WTC11 (cell line): ENCODE measurements at regions not wholly inside any gene's neighbourhood (a gene's known extent, or its start where the extent isn't known, plus 50 kb on each side); places are given as distances from the start of the nearest gene placed in this dataset.

ENCODE experiments used
- ATAC-seq: fragments of 200-7000 bp; cut with Tn5 transposase; 2 replicates; pipeline ENCODE4 v1.10.0; 2021; ENCODE audit warnings: mild to moderate bottlenecking, moderate library complexity
- CTCF ChIA-PET: fragments of 300-600 bp; sonication (Branson Sonifier 250); formaldehyde crosslinking; loops from one replicate; lab custom pipeline; 2021; ENCODE audit warnings: antibody characterized with exemption; lab: Charles Lee
- POLR2A ChIA-PET: fragments of 350-600 bp; sonication (Branson Sonifier 250); formaldehyde crosslinking; loops from one replicate; lab custom pipeline; 2021; ENCODE audit warnings: antibody characterized with exemption; lab: Charles Lee
- DNase-seq: peaks from one replicate; pipeline ENCODE4 v3.0.0; 2021; ENCODE audit warnings: low spot score
- H3K27ac Mint-ChIP-seq: 2 replicates; pipeline ENCODE4 v1.8.0; 2021; ENCODE audit warnings: mixed read lengths
- H3K27me3 Mint-ChIP-seq: 2 replicates; pipeline ENCODE4 v1.8.0; 2021; ENCODE audit warnings: low read depth, mild to moderate bottlenecking, moderate library complexity, mixed read lengths
- H3K36me3 Mint-ChIP-seq: 2 replicates; pipeline ENCODE4 v1.8.0; 2021; ENCODE audit warnings: mixed read lengths
- H3K4me1 Mint-ChIP-seq: 2 replicates; pipeline ENCODE4 v1.8.0; 2022; ENCODE audit warnings: mixed read lengths
- H3K4me3 Mint-ChIP-seq: 2 replicates; pipeline ENCODE4 v1.8.0; 2021; ENCODE audit warnings: mild to moderate bottlenecking, moderate library complexity, mixed read lengths
- H3K9me3 Mint-ChIP-seq: 2 replicates; pipeline ENCODE4 v1.8.0; 2021; ENCODE audit warnings: mixed read lengths
- AR ChIP-seq: fragments of 250-450 bp; sonication (Bioruptor Pico); IDR thresholded peaks from 2 replicates; pipeline ENCODE4 v1.9.0; 2021; ENCODE audit warnings: mild to moderate bottlenecking
- IRF2 ChIP-seq: sonication (generic); formaldehyde crosslinking; IDR thresholded peaks from 2 replicates; pipeline ENCODE4 v1.8.0; 2022; ENCODE audit warnings: low read depth, missing genetic modification reagents, borderline replicate concordance
- MAX ChIP-seq: sonication (generic); formaldehyde crosslinking; IDR thresholded peaks from 2 replicates; pipeline ENCODE4 v1.8.0; 2022; ENCODE audit warnings: mild to moderate bottlenecking, missing genetic modification reagents
- MYBL2 ChIP-seq: sonication (generic); formaldehyde crosslinking; IDR thresholded peaks from 2 replicates; pipeline ENCODE4 v1.8.1; 2023; ENCODE audit warnings: mild to moderate bottlenecking, moderate library complexity, missing genetic modification reagents
- NFYB ChIP-seq: sonication (generic); formaldehyde crosslinking; conservative IDR thresholded peaks from 2 replicates; pipeline ENCODE4 v1.8.0; 2022; ENCODE audit warnings: low read depth, missing genetic modification reagents
- NR1H2 ChIP-seq: sonication (generic); formaldehyde crosslinking; IDR thresholded peaks from 2 replicates; pipeline ENCODE4 v1.9.0; 2021; ENCODE audit warnings: mild to moderate bottlenecking, moderate library complexity, missing genetic modification reagents
- NR2C2 ChIP-seq: sonication (generic); formaldehyde crosslinking; IDR thresholded peaks from 2 replicates; pipeline ENCODE4 v1.8.0; 2022; ENCODE audit warnings: mild to moderate bottlenecking, missing genetic modification reagents
- RELA ChIP-seq: sonication (generic); formaldehyde crosslinking; IDR thresholded peaks from 2 replicates; pipeline ENCODE4 v1.8.1; 2022; ENCODE audit warnings: missing genetic modification reagents, mild to moderate bottlenecking, borderline replicate concordance
- RORB ChIP-seq: fragments of 250-450 bp; sonication (Bioruptor Pico); IDR thresholded peaks from 2 replicates; pipeline ENCODE4 v1.9.0; 2021; ENCODE audit warnings: mild to moderate bottlenecking
- SOX15 ChIP-seq: fragments of 250-450 bp; sonication (Bioruptor Pico); IDR thresholded peaks from 2 replicates; pipeline ENCODE4 v1.9.0; 2021; ENCODE audit warnings: mild to moderate bottlenecking
- TEAD4 ChIP-seq: sonication (generic); formaldehyde crosslinking; IDR thresholded peaks from 2 replicates; pipeline ENCODE4 v1.8.0; 2022; ENCODE audit warnings: mild to moderate bottlenecking, missing genetic modification reagents
- USF2 ChIP-seq: sonication (generic); formaldehyde crosslinking; IDR thresholded peaks from 2 replicates; pipeline ENCODE4 v1.8.1; 2023; ENCODE audit warnings: mild to moderate bottlenecking, missing genetic modification reagents, moderate library complexity
- ZBTB21 ChIP-seq: sonication (generic); formaldehyde crosslinking; IDR thresholded peaks from 2 replicates; pipeline ENCODE4 v1.8.1; 2023; ENCODE audit warnings: mild to moderate bottlenecking, missing genetic modification reagents, borderline replicate concordance
- ZBTB43 ChIP-seq: sonication (generic); formaldehyde crosslinking; IDR thresholded peaks from 2 replicates; pipeline ENCODE4 v1.8.1; 2023; ENCODE audit warnings: mild to moderate bottlenecking, missing genetic modification reagents
- ZNF121 ChIP-seq: sonication (generic); formaldehyde crosslinking; IDR thresholded peaks from 2 replicates; pipeline ENCODE4 v1.8.0; 2023; ENCODE audit warnings: missing genetic modification reagents
- ZNF232 ChIP-seq: sonication (generic); formaldehyde crosslinking; IDR thresholded peaks from 2 replicates; pipeline ENCODE4 v1.8.0; 2022; ENCODE audit warnings: mild to moderate bottlenecking, missing genetic modification reagents
- TF ChIP-seq, protein P1 (sequence below): fragments of 250-450 bp; sonication (Bioruptor Pico); IDR thresholded peaks from 2 replicates; pipeline ENCODE4 v1.9.0; 2021; ENCODE audit warnings: mild to moderate bottlenecking
- TF ChIP-seq, protein P2 (sequence below): sonication (generic); formaldehyde crosslinking; IDR thresholded peaks from 2 replicates; pipeline ENCODE4 v1.8.1; 2022; ENCODE audit warnings: mild to moderate bottlenecking, moderate library complexity, missing genetic modification reagents
- TF ChIP-seq, protein P3 (sequence below): sonication (generic); formaldehyde crosslinking; IDR thresholded peaks from 2 replicates; pipeline ENCODE4 v1.8.0; 2023; ENCODE audit warnings: mild to moderate bottlenecking, missing genetic modification reagents
- TF ChIP-seq, protein P4 (sequence below): sonication (generic); formaldehyde crosslinking; IDR thresholded peaks from 2 replicates; pipeline ENCODE4 v1.8.1; 2023; ENCODE audit warnings: mild to moderate bottlenecking, moderate library complexity, missing genetic modification reagents
- TF ChIP-seq, protein P5 (sequence below): sonication (generic); formaldehyde crosslinking; IDR thresholded peaks from 2 replicates; pipeline ENCODE4 v1.8.1; 2022; ENCODE audit warnings: low read depth, missing genetic modification reagents, borderline replicate concordance

DNA sequence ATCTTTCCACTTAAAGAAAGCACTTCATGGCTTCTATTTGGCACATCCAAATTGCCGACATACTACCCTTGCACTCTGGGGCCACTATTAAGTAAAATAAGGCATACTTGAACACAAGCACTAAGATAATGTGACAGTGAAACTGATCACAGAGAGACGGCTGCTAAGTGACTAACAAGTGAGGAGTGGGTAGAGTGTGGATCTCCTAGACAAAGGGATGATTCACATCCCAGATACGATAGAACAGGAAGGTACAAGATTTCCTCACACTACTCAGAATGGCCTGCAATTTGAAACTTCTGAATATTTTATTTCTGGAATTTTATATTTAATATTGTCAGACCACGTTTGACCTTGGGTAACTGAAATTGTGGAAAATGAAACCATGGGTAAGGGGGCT lies 1721.8 kb upstream of the SPRY2 start:
- H3K36me3 Mint-ChIP-seq, result no peaks in the 10 kb centered on the region
- POLR2A ChIA-PET, result no interaction called here

DNA sequence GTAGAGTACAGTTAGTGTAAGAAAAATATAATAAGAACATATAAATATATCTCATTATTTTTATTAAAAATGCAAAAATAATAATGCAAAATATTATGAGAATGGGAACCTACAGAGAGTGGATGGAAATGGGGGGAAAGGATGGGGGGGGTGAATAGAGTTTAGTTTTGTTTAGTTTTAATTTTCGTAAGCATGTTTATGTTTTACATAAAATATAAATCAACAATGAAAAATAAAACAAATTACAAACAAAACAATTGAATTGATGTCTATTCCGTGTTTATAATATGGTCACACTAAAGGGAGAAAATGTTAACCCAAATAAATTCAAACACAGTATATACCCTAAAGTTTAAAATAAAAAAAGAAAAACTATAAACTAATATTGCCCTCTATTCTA lies 1717.4 kb upstream of the SPRY2 start:
- POLR2A ChIA-PET, result no interaction called here
- no peak overlapping the region for H3K4me3 Mint-ChIP-seq
- no peaks in the 10 kb centered on the region for H3K36me3 Mint-ChIP-seq
- DNase-seq (no peak), ATAC-seq (no peak)
- peaks cover 7% of the 10 kb centered on the region for H3K9me3 Mint-ChIP-seq
- no peaks in the 10 kb centered on the region for H3K27me3 Mint-ChIP-seq
- CTCF ChIA-PET, result no interaction called here
- H3K27ac Mint-ChIP-seq, result no peak overlapping the region
- no peaks in the 10 kb centered on the region; the same call in 1 of the 2 replicates for H3K4me1 Mint-ChIP-seq
- no peak for TF ChIP-seq AR (CRISPR knock-in tag)
- no peak for TF ChIP-seq USF2
- TF ChIP-seq TEAD4, result no peak
- TF ChIP-seq ZNF232, result no peak
- no peak for TF ChIP-seq RELA (CRISPR knock-in tag)
- TF ChIP-seq MAX (CRISPR knock-in tag), result no peak
- TF ChIP-seq, protein P1, sequence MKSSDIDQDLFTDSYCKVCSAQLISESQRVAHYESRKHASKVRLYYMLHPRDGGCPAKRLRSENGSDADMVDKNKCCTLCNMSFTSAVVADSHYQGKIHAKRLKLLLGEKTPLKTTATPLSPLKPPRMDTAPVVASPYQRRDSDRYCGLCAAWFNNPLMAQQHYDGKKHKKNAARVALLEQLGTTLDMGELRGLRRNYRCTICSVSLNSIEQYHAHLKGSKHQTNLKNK (CRISPR knock-in tag), result no peak
- no peak for TF ChIP-seq IRF2 (CRISPR knock-in tag)
- TF ChIP-seq, protein P2, sequence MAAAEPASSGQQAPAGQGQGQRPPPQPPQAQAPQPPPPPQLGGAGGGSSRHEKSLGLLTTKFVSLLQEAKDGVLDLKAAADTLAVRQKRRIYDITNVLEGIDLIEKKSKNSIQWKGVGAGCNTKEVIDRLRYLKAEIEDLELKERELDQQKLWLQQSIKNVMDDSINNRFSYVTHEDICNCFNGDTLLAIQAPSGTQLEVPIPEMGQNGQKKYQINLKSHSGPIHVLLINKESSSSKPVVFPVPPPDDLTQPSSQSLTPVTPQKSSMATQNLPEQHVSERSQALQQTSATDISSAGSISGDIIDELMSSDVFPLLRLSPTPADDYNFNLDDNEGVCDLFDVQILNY (CRISPR knock-in tag), result no peak

More for the DNA sequence above, 1721.8 kb upstream of the SPRY2 start:
- no peak overlapping the region for H3K4me3 Mint-ChIP-seq
- H3K27me3 Mint-ChIP-seq, result no peaks in the 10 kb centered on the region
- CTCF ChIA-PET, result no interaction called here
- TF ChIP-seq RORB (no peak), MYBL2 (CRISPR knock-in tag) (no peak), USF2 (no peak), ZBTB21 (no peak), ZBTB43 (CRISPR knock-in tag) (no peak), SOX15 (CRISPR knock-in tag) (no peak), NFYB (CRISPR knock-in tag) (no peak), ZNF121 (CRISPR knock-in tag) (no peak), NR2C2 (CRISPR knock-in tag) (no peak), NR1H2 (CRISPR knock-in tag) (no peak)
- TF ChIP-seq, protein P3, sequence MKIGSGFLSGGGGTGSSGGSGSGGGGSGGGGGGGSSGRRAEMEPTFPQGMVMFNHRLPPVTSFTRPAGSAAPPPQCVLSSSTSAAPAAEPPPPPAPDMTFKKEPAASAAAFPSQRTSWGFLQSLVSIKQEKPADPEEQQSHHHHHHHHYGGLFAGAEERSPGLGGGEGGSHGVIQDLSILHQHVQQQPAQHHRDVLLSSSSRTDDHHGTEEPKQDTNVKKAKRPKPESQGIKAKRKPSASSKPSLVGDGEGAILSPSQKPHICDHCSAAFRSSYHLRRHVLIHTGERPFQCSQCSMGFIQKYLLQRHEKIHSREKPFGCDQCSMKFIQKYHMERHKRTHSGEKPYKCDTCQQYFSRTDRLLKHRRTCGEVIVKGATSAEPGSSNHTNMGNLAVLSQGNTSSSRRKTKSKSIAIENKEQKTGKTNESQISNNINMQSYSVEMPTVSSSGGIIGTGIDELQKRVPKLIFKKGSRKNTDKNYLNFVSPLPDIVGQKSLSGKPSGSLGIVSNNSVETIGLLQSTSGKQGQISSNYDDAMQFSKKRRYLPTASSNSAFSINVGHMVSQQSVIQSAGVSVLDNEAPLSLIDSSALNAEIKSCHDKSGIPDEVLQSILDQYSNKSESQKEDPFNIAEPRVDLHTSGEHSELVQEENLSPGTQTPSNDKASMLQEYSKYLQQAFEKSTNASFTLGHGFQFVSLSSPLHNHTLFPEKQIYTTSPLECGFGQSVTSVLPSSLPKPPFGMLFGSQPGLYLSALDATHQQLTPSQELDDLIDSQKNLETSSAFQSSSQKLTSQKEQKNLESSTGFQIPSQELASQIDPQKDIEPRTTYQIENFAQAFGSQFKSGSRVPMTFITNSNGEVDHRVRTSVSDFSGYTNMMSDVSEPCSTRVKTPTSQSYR (CRISPR knock-in tag), result no peak
- TF ChIP-seq, protein P4, sequence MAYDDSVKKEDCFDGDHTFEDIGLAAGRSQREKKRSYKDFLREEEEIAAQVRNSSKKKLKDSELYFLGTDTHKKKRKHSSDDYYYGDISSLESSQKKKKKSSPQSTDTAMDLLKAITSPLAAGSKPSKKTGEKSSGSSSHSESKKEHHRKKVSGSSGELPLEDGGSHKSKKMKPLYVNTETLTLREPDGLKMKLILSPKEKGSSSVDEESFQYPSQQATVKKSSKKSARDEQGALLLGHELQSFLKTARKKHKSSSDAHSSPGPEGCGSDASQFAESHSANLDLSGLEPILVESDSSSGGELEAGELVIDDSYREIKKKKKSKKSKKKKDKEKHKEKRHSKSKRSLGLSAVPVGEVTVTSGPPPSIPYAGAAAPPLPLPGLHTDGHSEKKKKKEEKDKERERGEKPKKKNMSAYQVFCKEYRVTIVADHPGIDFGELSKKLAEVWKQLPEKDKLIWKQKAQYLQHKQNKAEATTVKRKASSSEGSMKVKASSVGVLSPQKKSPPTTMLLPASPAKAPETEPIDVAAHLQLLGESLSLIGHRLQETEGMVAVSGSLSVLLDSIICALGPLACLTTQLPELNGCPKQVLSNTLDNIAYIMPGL (CRISPR knock-in tag), result no peak
- TF ChIP-seq, protein P5, sequence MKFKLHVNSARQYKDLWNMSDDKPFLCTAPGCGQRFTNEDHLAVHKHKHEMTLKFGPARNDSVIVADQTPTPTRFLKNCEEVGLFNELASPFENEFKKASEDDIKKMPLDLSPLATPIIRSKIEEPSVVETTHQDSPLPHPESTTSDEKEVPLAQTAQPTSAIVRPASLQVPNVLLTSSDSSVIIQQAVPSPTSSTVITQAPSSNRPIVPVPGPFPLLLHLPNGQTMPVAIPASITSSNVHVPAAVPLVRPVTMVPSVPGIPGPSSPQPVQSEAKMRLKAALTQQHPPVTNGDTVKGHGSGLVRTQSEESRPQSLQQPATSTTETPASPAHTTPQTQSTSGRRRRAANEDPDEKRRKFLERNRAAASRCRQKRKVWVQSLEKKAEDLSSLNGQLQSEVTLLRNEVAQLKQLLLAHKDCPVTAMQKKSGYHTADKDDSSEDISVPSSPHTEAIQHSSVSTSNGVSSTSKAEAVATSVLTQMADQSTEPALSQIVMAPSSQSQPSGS, result no peak
- no peaks in the 10 kb centered on the region for H3K4me1 Mint-ChIP-seq
- no peak overlapping the region for H3K27ac Mint-ChIP-seq
- ATAC-seq, result no peak
- no peak for DNase-seq
- peaks cover 7% of the 10 kb centered on the region for H3K9me3 Mint-ChIP-seq
